Brain microvascular endothelial cell (primary cell): ENCODE measurements at regions not wholly inside any gene's neighbourhood (a gene's known extent, or its start where the extent isn't known, plus 50 kb on each side); places are given as distances from the start of the nearest gene placed in this dataset.

Experiments used
- DNase-seq: peaks from one replicate; pipeline ENCODE4 v3.0.0-alpha.2; 2020
- H3K27ac ChIP-seq: fragments of 250-450 bp; sonication (Bioruptor Pico); 2 replicates; pipeline ENCODE4 v1.5.1; 2020; ENCODE audit warnings: mild to moderate bottlenecking, moderate library complexity
- H3K27me3 ChIP-seq: fragments of 250-450 bp; sonication (Bioruptor Pico); replicated peaks from 2 replicates; pipeline ENCODE4 v1.5.1; 2020; ENCODE audit warnings: mild to moderate bottlenecking
- H3K36me3 ChIP-seq: fragments of 250-450 bp; sonication (Bioruptor Pico); replicated peaks from 2 replicates; pipeline ENCODE4 v1.5.1; 2020; ENCODE audit warnings: mild to moderate bottlenecking
- H3K4me3 ChIP-seq: 2 replicates; pipeline ENCODE4 v1.5.1; 2011; ENCODE audit warnings: low read depth, mild to moderate bottlenecking, control low read depth, low read length, moderate library complexity
- CTCF ChIP-seq: IDR thresholded peaks from 2 replicates; pipeline ENCODE4 v1.5.1; 2011; ENCODE audit warnings: low read depth, mild to moderate bottlenecking, moderate library complexity, low read length, control low read depth, inconsistent platforms; ENCODE audit errors: missing control alignments
- in situ Hi-C: cut with HindIII; loops from 2 replicates; pipeline ENCODE4 v1.10.0; 2017; ENCODE audit warnings: low sequenced_read_pairs, low pct_ligation_motif_present

- H3K27me3 ChIP-seq, result no peaks in the 10 kb centered on the region
- no peak for DNase-seq
- in situ Hi-C loops, result no loop called here
- TF ChIP-seq CTCF, result no peak
- no peak overlapping the region for H3K27ac ChIP-seq
- H3K36me3 ChIP-seq, result no peaks in the 10 kb centered on the region
- no peak overlapping the region for H3K4me3 ChIP-seq
These were observed 116.0 kb downstream of the GLUD2 start for GRCh38 chrX:121163443-121163842.

- no peak for TF ChIP-seq CTCF
- no peak overlapping the region for H3K4me3 ChIP-seq
- H3K27ac ChIP-seq, result no peak overlapping the region
- in situ Hi-C loops, result no loop called here
- H3K36me3 ChIP-seq, result no peaks in the 10 kb centered on the region
- no peak for DNase-seq
- no peaks in the 10 kb centered on the region for H3K27me3 ChIP-seq
These were observed 118.5 kb downstream of the GLUD2 start for GRCh38 chrX:121165930-121166359.

GRCh38 chrX:121169099-121170035, 122.0 kb downstream of the GLUD2 start:
- H3K27ac ChIP-seq, result no peak overlapping the region
- in situ Hi-C loops, result no loop called here
- no peaks in the 10 kb centered on the region for H3K27me3 ChIP-seq
- no peak for DNase-seq
- TF ChIP-seq CTCF, result no peak
- H3K4me3 ChIP-seq, result no peak overlapping the region
- no peaks in the 10 kb centered on the region for H3K36me3 ChIP-seq

- in situ Hi-C loops, result no loop called here
- no peak for TF ChIP-seq CTCF
- Histone ChIP-seq H3K36me3 (no peaks in the 10 kb centered on the region), H3K27me3 (no peaks in the 10 kb centered on the region), H3K27ac (no peak overlapping the region), H3K4me3 (no peak overlapping the region)
- no peak for DNase-seq
These were observed 125.3 kb downstream of the GLUD2 start for GRCh38 chrX:121172703-121173102.

GRCh38 chrX:121179972-121180371, 132.6 kb downstream of the GLUD2 start:
- Histone ChIP-seq H3K36me3 (no peaks in the 10 kb centered on the region), H3K27me3 (no peaks in the 10 kb centered on the region), H3K27ac (no peak overlapping the region), H3K4me3 (no peak overlapping the region)
- no peak for TF ChIP-seq CTCF
- DNase-seq, result no peak
- in situ Hi-C loops, result no loop called here
